ENCODE measurements at regions not wholly inside any gene's neighbourhood (a gene's known extent, or its start where the extent isn't known, plus 50 kb on each side); places are given as distances from the start of the nearest gene placed in this dataset.
"Not testable (repeated sequence)": the region's sequence is repeated elsewhere in the genome, so short reads cannot be mapped to it uniquely, and the experiment has no call there.

GRCh38 chr2:82333697-82334096, 2029.1 kb upstream of the LRRTM1 start:
- intact Hi-C loops (cut with DNase I; ENCODE audit: low total_unique reads): no loop called here
- no peak for TF ChIP-seq POLR2A (IDR thresholded peaks at IDR 0.05)
- TF ChIP-seq, protein P1, sequence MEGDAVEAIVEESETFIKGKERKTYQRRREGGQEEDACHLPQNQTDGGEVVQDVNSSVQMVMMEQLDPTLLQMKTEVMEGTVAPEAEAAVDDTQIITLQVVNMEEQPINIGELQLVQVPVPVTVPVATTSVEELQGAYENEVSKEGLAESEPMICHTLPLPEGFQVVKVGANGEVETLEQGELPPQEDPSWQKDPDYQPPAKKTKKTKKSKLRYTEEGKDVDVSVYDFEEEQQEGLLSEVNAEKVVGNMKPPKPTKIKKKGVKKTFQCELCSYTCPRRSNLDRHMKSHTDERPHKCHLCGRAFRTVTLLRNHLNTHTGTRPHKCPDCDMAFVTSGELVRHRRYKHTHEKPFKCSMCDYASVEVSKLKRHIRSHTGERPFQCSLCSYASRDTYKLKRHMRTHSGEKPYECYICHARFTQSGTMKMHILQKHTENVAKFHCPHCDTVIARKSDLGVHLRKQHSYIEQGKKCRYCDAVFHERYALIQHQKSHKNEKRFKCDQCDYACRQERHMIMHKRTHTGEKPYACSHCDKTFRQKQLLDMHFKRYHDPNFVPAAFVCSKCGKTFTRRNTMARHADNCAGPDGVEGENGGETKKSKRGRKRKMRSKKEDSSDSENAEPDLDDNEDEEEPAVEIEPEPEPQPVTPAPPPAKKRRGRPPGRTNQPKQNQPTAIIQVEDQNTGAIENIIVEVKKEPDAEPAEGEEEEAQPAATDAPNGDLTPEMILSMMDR (IDR thresholded peaks at IDR 0.05): no peak
- Histone ChIP-seq H3K9me3 (no peaks in the 10 kb centered on the region), H3K4me1 (no peaks in the 10 kb centered on the region), H3K27ac (no peak overlapping the region), H3K36me3 (ENCODE audit: low read depth, missing control alignments) (no peaks in the 10 kb centered on the region), H3K4me3 (no peak overlapping the region), H3K27me3 (no peaks in the 10 kb centered on the region)
- no peak for DNase-seq
- 81 to 85% methylated on average over 8 to 9 of the region's 9 CpGs for WGBS, 2 donors

DNA sequence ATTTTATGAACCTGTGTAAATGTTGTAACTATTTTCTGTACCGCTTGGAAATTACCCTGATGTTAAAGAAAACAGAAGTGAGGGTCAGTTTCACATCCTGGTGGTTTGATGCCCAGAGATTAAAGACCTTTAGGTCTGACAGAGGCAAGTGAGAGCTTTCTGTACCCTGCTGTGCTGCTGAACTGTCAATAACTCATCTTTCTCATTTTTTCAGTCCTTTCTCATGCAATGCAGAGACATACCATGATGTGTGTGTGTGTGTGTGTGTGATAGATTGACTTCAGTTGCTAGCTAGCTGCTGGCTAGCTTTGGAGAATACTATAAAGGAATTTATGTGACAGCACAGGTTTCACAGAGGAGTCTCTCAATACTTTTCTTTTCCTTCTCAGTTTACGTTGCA, 2025.6 kb upstream of the LRRTM1 start:
- no peak for TF ChIP-seq POLR2A (IDR thresholded peaks at IDR 0.05)
- TF ChIP-seq, protein P1 (IDR thresholded peaks at IDR 0.05): no peak
- H3K27me3 ChIP-seq: no peaks in the 10 kb centered on the region
- no peaks in the 10 kb centered on the region for H3K36me3 ChIP-seq (ENCODE audit: low read depth, missing control alignments)
- WGBS, 2 donors: 67 to 75% methylated on average over 2 of the region's 2 CpGs
- H3K4me3 ChIP-seq: no peak overlapping the region
- H3K27ac ChIP-seq: no peak overlapping the region
- no peaks in the 10 kb centered on the region for H3K9me3 ChIP-seq
- no peaks in the 10 kb centered on the region for H3K4me1 ChIP-seq
- DNase-seq: no peak
- intact Hi-C loops (cut with DNase I; ENCODE audit: low total_unique reads): no loop called here

DNA sequence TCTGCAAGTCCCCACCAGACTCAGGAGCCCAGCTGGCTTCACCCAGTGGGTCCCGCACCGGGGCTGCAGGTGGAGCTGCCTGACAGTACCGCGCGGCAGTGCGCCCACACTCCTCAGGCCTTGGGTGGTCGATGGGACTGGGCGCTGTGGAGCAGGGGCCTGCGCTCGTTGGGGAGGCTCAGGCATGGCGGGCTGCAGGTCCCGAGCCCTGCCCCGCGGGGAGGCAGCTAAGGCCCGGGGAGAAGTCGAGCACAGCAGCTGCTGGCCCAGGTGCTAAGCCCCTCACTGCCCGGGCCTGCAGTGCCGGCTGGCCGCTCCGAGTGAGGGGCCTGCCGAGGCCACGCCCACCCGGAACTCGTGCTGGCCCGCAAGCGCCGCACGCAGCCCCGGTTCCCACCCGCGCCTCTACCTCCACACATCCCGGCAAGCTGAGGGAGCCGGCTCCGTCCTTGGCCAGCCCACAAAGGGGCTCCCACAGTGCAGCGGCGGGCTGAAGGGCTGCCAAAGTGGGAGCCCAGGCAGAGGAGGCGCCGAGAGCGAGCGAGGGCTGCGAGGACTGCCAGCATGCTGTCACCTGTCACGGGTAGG, 2021.7 kb upstream of the LRRTM1 start:
- H3K4me3 ChIP-seq: peak overlapping the region; percentile 41 to 42
- intact Hi-C loops (cut with DNase I; ENCODE audit: low total_unique reads); H3K27ac ChIP-seq; H3K9me3 ChIP-seq; H3K4me1 ChIP-seq; H3K27me3 ChIP-seq; H3K36me3 ChIP-seq (ENCODE audit: low read depth, missing control alignments): not testable (repeated sequence)
- peak; percentile 48 for DNase-seq
- 63 to 67% methylated on average over 29 to 40 of the region's 42 CpGs for WGBS, 2 donors

- intact Hi-C loops (cut with DNase I; ENCODE audit: low total_unique reads): no loop called here
- 64 to 78% methylated on average over 3 of the region's 3 CpGs for WGBS, 2 donors
- TF ChIP-seq, protein P1 (IDR thresholded peaks at IDR 0.05): no peak
- TF ChIP-seq POLR2A (IDR thresholded peaks at IDR 0.05): no peak
Observed at GRCh38 chr2:82320296-82320695, 2015.7 kb upstream of the LRRTM1 start.

DNA sequence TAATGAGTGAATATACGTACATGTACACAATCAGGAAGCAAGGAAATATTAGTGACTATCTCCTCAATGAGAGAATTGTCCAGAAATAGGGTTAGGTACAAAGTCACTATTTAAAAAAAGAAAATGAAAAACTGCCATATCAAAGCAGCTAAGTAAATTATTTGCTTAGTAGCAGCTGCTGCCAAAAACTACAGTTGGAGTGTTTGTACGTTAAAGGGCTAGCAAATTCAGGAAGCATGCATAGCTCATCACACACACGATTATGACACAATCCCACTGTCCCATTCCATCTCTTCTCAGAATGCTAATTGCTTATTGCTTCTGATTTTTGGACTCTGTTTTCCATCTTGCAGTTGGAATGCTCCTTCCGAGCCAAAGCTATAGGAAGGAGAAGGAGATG, 2012.5 kb upstream of the LRRTM1 start:
- no peak for DNase-seq
- WGBS, 2 donors: 58 to 65% methylated on average over 4 of the region's 4 CpGs
- intact Hi-C loops (cut with DNase I; ENCODE audit: low total_unique reads): no loop called here

More at GRCh38 chr2:82320296-82320695, 2015.7 kb upstream of the LRRTM1 start:
- no peaks in the 10 kb centered on the region for H3K4me1 ChIP-seq
- no peak for DNase-seq
- no peaks in the 10 kb centered on the region for H3K27me3 ChIP-seq
- H3K36me3 ChIP-seq (ENCODE audit: low read depth, missing control alignments): no peaks in the 10 kb centered on the region
- H3K4me3 ChIP-seq: no peak overlapping the region
- H3K9me3 ChIP-seq: no peaks in the 10 kb centered on the region
- H3K27ac ChIP-seq: no peak overlapping the region

More for the DNA sequence above, 2012.5 kb upstream of the LRRTM1 start:
- no peak overlapping the region for H3K27ac ChIP-seq
- no peaks in the 10 kb centered on the region for H3K27me3 ChIP-seq
- TF ChIP-seq POLR2A (IDR thresholded peaks at IDR 0.05): no peak
- TF ChIP-seq, protein P1 (IDR thresholded peaks at IDR 0.05): no peak
- no peaks in the 10 kb centered on the region for H3K4me1 ChIP-seq
- H3K9me3 ChIP-seq: no peaks in the 10 kb centered on the region
- no peak overlapping the region for H3K4me3 ChIP-seq
- H3K36me3 ChIP-seq (ENCODE audit: low read depth, missing control alignments): no peaks in the 10 kb centered on the region

Measured in testis (tissue), 2 donors.